ENCODE measurements at regions not wholly inside any gene's neighbourhood (a gene's known extent, or its start where the extent isn't known, plus 50 kb on each side); places are given as distances from the start of the nearest gene placed in this dataset.

DNA sequence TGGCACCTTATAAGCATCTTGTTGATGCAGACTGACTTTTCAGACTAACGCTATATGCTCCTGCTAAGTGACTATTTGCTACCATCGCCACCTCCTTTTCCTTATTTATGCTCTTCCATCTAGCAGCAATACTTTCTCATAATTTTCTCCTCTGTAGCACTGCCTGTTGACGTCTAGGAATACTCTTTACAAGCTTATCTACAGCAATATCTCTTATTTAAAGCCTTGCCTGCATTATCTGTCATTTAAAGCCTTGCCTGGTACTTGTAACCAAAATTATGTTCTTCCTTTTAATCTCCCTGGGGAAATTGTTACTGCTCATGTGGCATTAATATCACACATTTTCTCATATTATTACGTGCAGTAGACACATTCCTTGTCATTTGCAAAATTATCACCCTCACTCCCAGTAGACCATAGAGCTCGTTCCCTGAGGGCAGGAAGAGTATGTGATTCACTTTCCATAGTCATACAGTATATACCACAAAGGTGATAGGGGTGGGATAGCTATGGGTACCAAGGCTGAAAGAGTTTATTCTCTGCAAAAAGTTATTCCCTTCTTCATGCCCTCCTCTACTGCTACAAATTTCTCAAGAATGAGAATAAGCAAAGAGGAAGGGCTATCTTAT is 359.7 kb upstream of the PCDH15 start:
- Histone ChIP-seq H3K27me3 (ENCODE audit: insufficient read depth, low read length, poor library complexity) (no peaks in the 10 kb centered on the region), H3K9ac (ENCODE audit: low read depth, low read length) (no peak overlapping the region), H3K4me1 (ENCODE audit: insufficient read depth, low read length) (no peaks in the 10 kb centered on the region), H3K4me3 (ENCODE audit: low read depth in 1 of 2, low read length in 2 of 2) (no peak overlapping the region), H3K36me3 (ENCODE audit: insufficient read depth, low read length) (no peaks in the 10 kb centered on the region), H3K27ac (ENCODE audit: low read length) (no peak overlapping the region), H4K20me1 (ENCODE audit: insufficient read depth, low read length) (no peaks in the 10 kb centered on the region), H3K9me3 (ENCODE audit: insufficient read depth, low read length, severe bottlenecking) (no peaks in the 10 kb centered on the region), H3K79me2 (ENCODE audit: insufficient read depth, low read length) (no peaks in the 10 kb centered on the region), H2AFZ (ENCODE audit: low read depth, low read length) (no peak overlapping the region), H3K4me2 (ENCODE audit: insufficient read depth, low read length) (no peak overlapping the region)
- TF ChIP-seq EZH2 (IDR thresholded peaks at IDR 0.05; ENCODE audit: borderline replicate concordance, low read depth, low read length, severe bottlenecking) (no peak), CTCF (IDR thresholded peaks at IDR 0.05; ENCODE audit: borderline replicate concordance, extremely low read depth, low read length, poor library complexity, severe bottlenecking) (no peak)
- ATAC-seq (ENCODE audit: insufficient read depth, low read depth) (no peak), DNase-seq (no peak)

GRCh38 chr10:55158633-55159032 is 357.6 kb upstream of the PCDH15 start:
- no peaks in the 10 kb centered on the region for H3K4me1 ChIP-seq (ENCODE audit: insufficient read depth, low read length)
- no peak overlapping the region for H3K9ac ChIP-seq (ENCODE audit: low read depth, low read length)
- H3K4me3 ChIP-seq (ENCODE audit: low read depth in 1 of 2, low read length in 2 of 2), result no peak overlapping the region
- DNase-seq (no peak), ATAC-seq (ENCODE audit: insufficient read depth, low read depth) (no peak)
- H4K20me1 ChIP-seq (ENCODE audit: insufficient read depth, low read length), result no peaks in the 10 kb centered on the region
- H3K79me2 ChIP-seq (ENCODE audit: insufficient read depth, low read length), result no peaks in the 10 kb centered on the region
- no peaks in the 10 kb centered on the region for H3K36me3 ChIP-seq (ENCODE audit: insufficient read depth, low read length)
- no peak overlapping the region for H3K4me2 ChIP-seq (ENCODE audit: insufficient read depth, low read length)
- TF ChIP-seq EZH2 (IDR thresholded peaks at IDR 0.05; ENCODE audit: borderline replicate concordance, low read depth, low read length, severe bottlenecking) (no peak), CTCF (IDR thresholded peaks at IDR 0.05; ENCODE audit: borderline replicate concordance, extremely low read depth, low read length, poor library complexity, severe bottlenecking) (no peak)
- no peak overlapping the region for H3K27ac ChIP-seq (ENCODE audit: low read length)
- no peaks in the 10 kb centered on the region for H3K9me3 ChIP-seq (ENCODE audit: insufficient read depth, low read length, severe bottlenecking)
- no peaks in the 10 kb centered on the region for H3K27me3 ChIP-seq (ENCODE audit: insufficient read depth, low read length, poor library complexity)
- no peak overlapping the region for H2AFZ ChIP-seq (ENCODE audit: low read depth, low read length)

GRCh38 chr10:55146032-55146431 is 345.0 kb upstream of the PCDH15 start:
- Histone ChIP-seq H3K4me2 (ENCODE audit: insufficient read depth, low read length) (no peak overlapping the region), H3K9ac (ENCODE audit: low read depth, low read length) (no peak overlapping the region), H4K20me1 (ENCODE audit: insufficient read depth, low read length) (no peaks in the 10 kb centered on the region), H2AFZ (ENCODE audit: low read depth, low read length) (no peak overlapping the region), H3K9me3 (ENCODE audit: insufficient read depth, low read length, severe bottlenecking) (no peaks in the 10 kb centered on the region), H3K36me3 (ENCODE audit: insufficient read depth, low read length) (no peaks in the 10 kb centered on the region), H3K27ac (ENCODE audit: low read length) (no peak overlapping the region), H3K4me3 (ENCODE audit: low read depth in 1 of 2, low read length in 2 of 2) (no peak overlapping the region), H3K79me2 (ENCODE audit: insufficient read depth, low read length) (no peaks in the 10 kb centered on the region), H3K4me1 (ENCODE audit: insufficient read depth, low read length) (no peaks in the 10 kb centered on the region), H3K27me3 (ENCODE audit: insufficient read depth, low read length, poor library complexity) (no peaks in the 10 kb centered on the region)
- TF ChIP-seq EZH2 (IDR thresholded peaks at IDR 0.05; ENCODE audit: borderline replicate concordance, low read depth, low read length, severe bottlenecking) (no peak), CTCF (IDR thresholded peaks at IDR 0.05; ENCODE audit: borderline replicate concordance, extremely low read depth, low read length, poor library complexity, severe bottlenecking) (no peak)
- no peak for ATAC-seq (ENCODE audit: insufficient read depth, low read depth)
- no peak for DNase-seq

Measured in DND-41 (cell line).